HG02759 (cell line): ENCODE measurements at regions not wholly inside any gene's neighbourhood (a gene's known extent, or its start where the extent isn't known, plus 50 kb on each side); places are given as distances from the start of the nearest gene placed in this dataset.

Experiments used
- ATAC-seq: cut with Tn5 transposase; IDR thresholded peaks from one replicate; pipeline ENCODE4 v1.9.1; 2021; ENCODE audit warnings: mild to moderate bottlenecking, moderate library complexity; ENCODE audit not compliant: unreplicated experiment

DNA sequence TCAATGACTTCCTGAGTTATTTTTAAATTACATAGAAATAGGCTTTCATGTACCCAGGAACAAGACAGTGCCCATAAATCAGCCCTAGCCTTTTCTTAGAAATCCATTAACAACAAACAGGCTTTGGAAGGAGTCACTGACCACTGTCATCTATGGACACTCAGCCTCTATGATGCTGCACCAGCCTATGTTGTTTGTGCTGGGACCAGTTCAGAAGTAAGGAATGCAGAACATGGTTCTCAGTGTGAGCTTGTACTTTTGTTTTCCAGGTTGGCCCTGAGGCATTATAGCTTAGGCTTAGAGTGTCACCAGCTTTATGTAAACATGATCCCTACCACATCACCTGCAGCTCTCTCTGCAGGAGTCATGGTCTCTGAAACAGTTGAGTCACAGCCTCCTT, 335.7 kb upstream of the CDH7 start:
- ATAC-seq: no peak

DNA sequence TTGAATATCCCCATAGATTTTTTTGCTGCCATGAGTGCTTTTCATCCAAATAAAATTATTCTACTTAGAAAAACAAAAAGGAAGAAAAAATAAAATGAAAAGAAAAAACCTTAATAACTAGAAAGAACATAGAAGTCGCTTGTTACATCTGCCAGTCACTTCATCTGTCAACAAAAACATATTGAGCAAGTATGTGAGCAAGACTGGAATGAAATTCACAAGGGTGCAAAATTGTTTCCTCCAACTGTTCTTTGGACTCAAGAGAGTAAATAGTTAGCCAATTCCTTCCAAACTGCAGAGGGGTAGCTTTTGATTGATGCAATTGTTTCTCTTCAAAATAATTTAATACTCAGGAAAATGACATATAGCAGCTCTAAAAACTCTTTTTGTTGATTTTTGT, 336.3 kb upstream of the CDH7 start:
- ATAC-seq: no peak

DNA sequence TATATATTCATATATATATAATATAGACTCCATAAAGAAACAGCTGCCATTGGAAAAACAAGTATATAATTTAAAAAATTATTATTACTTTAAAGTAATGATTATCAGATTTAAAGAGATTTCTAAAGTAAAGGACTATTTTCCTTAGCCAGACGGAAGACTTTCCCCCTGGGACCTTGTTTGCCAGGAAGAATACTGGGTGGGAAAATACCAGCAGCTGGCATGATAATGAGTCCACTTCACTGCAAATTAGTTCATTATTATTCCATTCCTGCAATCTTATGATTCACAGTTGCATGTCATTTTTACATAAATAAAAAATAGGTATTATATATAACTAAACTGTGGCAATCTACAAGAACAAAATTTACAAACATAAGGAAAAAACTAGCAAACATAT, 339.8 kb upstream of the CDH7 start:
- ATAC-seq: no peak

DNA sequence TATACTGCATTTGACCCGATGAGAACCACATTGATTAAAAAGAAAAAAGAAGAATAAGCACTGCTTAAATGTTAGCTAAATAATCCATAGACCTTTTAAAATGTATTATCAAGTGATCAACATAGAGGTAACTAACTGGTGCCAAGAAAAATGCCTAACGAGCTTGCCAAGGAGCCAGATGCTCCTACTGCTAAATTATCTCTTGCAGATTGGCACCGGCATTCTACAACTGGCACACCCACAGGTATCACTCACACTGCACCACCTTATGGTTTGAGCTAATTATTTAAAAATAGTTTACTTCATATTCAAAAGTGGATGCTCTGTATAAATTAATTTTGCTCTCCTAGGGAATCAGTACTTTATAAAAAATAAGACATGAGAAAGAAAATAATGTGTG, 341.6 kb upstream of the CDH7 start:
- no peak for ATAC-seq

DNA sequence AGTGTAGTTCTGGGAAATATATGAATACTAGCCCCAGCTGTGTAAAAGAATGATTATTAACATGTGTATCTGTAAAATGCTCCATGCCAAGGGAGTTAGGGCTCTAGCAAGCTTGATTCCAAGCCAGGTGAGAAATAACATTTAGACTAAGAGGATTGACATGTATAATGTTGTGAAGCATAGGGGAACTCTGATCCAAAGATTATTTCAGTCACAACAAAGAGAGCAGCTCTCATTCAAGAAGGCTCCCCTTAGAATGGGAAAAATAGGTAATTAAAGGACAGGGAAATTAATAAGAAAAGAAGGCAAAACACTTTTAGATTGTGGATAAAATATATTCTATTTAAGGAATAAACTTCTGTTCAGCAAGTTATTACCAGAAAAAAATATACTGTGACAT, 347.3 kb upstream of the CDH7 start:
- ATAC-seq: no peak

DNA sequence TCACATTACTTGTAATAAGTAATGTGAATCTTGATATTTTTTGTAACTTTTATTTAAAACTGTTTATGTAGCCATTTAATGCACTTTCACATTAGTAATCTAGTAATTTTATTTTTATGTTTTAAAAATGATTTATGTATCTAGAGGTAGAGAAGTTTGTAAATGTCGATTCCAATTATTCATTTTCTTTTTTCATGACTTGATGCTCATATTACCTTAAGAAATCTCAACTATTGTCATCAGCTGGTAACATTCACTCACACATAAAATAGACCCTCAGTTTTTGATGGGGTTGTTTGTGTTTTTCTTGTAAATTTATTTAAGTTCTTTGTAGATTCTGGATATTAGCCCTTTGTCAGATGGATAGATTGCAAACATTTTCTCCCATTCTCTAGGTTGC, 351.7 kb upstream of the CDH7 start:
- ATAC-seq: no peak

DNA sequence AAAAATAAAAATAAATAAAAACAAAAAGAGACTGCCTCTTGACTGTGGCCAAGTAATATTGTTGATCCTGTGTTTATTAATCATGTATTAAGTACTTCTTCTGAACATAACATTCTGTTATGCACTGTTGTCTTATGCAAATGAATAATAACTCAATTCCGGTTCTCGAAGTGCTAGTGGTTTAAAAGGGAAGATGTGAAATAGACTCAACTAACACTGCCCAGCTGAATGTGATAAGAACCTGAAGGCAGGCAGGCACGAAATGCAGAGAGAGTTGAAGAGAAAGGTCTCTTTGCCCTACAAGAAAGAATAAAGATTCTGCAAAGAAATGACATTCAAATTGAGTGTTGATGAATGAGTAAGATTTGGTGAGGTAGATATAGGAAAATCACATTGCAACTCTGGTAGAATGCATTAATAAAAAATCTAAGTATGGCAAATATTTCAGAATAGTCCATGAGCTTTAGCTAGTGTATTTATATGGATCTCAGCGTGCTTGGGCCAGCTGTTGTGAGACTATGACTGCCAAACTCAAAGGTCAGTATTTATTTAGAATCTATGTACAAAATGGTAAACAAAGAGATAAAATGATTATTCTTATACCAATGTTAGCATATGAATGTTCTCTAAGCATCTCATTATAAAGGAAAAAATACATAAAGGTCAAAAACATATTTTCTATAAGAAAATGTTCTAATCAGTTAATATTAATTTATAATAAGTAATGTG, 352.3 kb upstream of the CDH7 start:
- no peak for ATAC-seq

DNA sequence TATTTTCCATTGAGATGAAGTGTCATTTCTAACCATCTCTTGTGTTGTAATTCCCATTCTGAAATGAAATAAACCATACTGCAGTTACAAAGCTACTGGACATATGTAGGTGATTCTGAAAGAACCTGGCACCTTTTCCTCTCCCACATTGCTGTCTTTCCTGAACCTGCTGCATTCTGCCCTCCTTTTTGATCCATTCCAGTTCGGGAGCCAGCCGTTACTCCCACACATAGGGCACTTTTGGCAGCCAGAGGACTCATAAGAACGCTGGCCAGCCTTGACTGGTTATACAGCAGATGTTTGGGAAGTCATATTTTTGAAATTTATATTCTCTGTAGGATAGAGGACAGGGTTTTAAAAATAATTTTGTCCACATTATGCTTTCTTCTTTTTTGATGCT, 369.8 kb upstream of the CDH7 start:
- no peak for ATAC-seq

DNA sequence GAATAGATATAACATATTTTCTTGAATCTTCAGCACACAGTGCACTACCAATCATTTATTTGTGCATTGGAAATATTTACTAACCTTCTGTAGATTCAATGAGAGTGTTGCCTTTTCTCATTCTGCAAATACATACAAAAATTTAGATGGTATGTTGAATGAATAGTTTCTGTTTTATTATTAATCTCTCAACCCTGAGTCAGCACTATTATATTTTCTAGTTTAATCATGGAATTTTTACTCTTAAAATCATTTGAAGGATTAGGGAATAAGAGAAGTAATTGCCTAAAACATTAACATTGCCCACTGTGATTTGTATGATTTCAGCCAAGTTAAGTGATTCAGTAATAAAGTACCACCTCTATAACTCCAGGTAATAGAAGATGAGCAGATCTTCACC, 370.2 kb upstream of the CDH7 start:
- no peak for ATAC-seq

DNA sequence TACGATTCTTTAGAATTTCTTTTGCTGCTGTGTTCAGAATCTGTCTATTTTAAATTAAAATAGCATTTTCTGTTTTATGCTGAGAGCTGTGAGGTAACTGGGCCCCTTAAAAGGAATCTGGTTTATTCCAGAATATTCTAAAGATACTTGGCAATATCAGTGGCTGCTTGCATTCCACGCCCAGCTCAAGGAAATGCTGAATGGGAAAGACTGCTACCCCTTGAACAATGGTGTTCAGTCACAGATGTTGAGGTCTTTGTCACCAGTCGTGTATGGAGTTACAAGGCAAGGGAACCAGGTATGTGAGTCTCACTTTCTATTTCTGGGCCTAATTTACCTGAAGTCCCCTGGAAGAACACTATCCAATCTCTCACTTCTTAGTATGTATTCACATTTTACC, 377.9 kb upstream of the CDH7 start:
- no peak for ATAC-seq

DNA sequence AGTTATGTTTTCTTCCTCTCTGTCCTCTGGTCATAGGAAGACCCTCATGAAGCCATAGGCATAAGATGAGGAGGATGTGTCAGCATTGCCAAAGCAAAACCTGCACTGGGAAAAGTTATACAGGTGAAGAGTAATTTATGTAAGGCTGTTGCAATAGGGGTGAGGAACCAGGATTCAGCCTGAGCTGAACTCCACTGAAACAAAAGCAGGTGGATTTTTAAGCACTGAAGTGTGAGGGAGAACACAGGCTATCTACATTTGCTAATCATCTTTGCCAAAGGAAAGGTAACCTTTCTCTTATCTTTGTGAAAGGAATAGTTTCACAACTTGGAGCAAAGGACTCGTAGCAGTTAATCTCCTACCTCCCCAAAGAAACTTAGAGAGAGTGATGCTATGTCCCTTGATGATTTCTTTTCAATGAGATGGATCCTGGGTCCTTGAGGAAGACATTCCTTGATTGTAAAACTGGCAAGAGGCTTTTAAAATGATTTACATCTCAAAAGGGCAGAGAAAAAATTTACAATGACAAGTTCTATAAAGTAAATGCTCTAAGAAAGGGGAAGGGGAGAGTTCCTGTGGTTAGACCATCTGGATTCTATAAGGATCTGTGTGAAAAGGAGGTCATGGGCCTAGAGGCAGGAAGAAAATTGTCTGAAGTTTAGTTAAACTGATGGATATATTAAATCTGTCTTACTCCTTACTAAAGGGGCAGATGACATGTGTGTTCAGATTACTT, 385.4 kb upstream of the CDH7 start:
- no peak for ATAC-seq

DNA sequence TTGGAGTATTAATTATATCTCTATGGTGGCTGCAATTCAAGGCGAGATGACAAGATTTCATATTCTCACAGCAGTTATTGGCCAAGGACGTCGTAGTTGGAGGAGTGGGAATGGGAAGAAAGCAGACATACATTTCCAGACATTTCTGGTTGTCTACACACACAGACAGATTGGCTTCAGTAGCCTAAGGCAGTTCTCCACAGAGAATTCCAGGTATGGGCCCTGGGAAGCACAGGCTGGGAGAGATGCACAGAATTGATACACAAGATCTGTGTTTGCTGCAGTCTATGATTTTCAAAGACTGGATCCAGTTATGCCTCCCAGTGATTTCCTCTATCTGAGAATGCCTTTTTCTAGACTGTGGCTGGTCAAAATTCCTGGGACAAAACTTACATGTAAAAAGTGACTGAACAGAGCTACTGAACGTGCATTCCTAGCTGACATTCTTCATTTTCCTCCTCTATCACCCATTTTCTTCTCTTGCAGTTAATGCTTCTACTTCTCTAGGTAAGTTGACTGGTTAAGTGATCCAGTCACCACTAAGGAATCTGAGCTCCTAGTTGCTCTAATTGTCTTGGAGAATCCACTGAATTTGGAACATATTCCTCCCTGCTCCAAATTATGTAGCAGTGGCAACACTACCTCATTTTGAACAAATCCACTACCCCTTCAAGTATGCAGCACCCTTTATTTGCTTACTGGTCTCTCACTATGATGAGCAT, 386.7 kb upstream of the CDH7 start:
- no peak for ATAC-seq

DNA sequence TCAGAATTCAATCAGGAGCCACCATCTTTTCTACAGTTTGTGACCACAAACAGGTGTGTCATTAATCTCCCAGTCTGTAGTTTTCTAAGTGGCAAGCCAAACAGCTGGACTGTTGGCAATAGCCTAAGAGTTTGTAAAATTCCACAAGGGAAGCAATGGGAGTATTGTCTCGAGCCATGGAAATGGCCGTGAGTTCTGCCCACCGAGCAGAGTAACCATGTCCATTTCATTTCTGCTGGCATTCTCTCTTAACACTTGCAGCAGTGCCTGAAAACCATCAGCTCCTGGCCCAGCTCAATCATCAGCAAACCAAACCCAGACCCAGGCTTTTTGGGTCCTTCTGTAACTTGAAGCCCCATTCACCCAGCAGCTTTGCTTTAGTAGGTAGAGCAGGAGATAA, 387.8 kb upstream of the CDH7 start:
- ATAC-seq: no peak

DNA sequence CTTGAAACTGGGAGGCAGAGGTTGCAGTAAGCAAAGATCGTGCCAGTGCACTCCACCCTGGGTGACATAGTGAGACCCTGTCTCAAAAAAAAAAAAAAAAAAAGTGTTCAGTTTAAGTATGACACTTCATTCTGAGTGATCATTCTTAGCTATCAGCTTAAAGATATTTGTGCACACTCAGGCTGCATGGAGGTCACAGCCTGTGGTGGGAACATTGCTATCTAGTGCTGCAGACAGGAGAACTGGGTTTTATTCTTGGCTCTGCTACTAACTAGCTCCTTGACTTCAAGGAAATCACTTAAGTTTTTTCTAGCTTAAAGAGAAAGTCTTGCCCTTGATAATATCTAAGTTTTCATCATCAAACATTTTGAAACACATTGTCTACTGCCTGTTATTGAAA, 391.3 kb upstream of the CDH7 start:
- ATAC-seq: no peak

DNA sequence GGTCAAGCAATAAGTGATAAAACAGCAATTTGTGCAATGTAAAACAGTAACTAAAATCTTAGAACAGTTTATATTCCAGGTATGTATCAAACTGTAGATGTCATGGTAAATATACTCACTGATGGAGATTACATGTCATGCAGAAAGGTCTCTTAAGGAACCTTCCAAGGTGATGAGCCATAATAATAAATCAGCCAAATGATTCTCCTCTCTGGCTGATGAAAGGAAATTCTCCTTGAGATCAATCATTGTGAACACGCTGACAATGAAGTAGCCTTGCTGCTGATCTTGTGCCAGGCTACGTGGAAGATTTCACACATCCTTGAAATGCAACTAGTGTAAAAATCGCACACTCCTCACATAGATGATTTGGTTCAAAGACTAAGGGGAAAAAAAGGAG, 392.5 kb upstream of the CDH7 start:
- no peak for ATAC-seq

DNA sequence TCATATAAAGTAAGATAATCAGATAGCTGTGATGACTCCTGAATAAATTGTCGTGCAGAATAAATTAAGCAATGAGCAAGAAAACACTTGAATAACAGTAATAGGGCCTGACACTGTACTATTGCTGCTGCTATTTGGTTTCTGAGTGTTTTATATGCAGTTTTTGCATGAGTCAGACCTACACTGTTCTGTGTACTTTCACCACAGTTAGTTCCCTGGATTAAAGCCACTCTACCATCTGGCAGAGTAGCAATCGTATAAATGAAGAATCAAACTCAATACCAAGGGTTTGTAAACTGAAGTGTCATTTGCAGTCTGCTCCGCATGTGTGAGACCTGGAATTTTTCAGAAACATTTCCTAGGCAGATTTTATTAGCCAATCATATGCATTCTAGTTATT, 398.6 kb upstream of the CDH7 start:
- ATAC-seq: no peak

DNA sequence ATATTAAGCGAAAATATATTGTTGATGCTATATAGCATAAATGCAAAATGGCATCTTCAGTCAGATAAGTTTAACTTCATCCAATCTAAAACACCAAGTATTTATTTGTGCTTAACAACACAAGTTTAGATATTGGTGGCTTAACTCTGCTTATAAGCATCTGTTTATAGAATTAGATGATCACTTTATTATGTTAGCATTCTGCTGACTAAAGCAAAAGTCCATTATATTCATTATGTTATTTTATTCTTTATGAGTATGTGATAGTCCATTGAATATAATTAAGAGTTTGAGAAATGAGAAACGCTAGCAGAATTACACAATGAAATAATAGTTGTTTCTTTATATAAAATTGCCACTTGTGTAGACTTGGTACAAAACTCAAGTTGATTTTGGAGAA, 401.2 kb upstream of the CDH7 start:
- no peak for ATAC-seq

DNA sequence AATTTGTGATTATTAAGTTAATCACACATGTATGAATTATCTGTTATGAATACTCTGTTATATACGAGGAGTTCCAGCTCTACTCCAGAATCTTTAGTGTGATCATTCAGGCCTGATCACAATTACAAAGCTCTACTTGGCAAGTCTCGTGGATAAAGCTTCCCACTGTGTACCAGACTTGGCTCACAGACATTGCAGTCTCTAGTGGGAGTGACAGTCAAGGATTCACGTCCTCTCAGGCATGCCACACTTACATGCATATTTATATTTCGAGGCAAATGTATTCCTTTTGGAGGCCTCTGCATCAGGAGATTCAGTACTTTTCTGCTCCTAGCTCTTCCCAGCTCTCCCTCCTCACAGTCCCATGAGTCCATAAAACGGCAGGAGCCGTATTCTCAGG, 403.4 kb upstream of the CDH7 start:
- ATAC-seq: no peak

DNA sequence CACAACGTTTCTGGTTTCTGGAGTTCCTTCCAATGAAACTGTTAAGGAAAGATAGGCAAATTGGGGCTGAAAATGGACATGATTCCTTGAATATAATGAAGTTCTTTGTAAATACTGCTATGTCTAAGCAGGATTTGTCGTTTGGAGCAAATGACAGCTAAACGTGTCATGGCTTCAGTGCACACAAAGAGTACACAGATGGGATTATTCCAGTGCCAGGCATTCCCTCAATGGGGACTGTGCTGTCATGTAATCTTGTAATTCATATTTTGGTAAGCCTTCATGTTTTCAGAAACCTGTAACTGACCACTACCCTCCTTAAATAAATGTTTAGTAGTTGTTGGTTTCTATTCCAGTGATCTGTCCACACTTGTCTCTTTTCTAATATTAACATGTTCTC, 404.7 kb upstream of the CDH7 start:
- no peak for ATAC-seq

DNA sequence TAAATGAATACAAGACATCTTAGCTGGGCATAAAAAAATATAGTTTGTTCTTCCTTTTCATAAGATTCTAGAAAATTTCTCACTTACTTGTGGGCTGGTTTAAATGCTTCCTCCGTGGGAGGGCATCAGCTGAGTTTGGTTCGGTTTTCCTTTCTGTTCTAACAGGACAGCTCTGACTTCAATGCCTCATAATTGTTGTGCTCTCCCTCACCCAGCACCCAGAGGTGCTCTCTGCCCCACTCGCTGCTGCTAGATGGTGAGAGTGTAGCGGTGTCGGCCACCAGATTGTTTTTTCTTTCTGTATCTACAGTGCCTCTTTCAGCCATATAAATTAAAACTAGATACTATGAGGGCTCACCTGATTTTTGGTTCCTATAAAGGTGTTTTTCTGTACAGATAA, 407.2 kb upstream of the CDH7 start:
- ATAC-seq: no peak

DNA sequence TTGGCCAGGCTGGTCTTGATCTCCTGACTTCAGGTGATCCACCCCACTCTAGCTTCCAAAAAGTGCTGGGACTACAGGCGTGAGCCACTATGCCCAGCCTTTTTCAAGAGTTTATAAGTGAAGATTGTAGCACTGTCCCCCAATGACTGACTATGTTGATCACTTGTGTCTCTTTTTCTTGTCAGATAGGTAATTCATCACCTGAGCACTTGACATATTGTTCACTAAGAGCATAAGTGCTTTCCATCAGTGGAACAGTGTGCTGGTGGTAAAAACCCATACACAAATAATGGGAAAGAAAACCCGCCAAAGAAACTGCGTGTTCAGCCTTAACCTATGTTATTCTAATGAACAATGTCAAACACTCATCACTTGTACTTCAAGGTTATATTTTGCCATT, 414.4 kb upstream of the CDH7 start:
- ATAC-seq: no peak

DNA sequence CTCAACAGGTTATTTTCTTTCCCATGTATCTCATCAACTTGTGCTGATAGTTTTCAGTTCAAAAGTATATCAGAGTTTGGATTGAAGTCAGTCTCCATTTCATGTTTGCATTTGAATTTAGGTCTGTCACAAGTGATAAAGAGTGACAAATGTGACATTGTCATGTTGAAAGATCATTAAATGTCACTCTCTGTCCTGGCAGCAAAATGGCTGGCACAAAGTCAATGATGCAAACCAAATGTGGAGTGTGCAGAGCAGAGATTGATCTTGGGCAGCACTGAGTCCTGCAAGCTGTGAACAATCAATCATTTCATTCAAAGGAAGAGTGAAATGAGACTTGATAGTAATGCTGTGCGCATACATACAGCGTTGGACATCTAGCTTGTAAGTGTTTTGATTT, 421.8 kb upstream of the CDH7 start:
- ATAC-seq: no peak
